ENCODE measurements at regions not wholly inside any gene's neighbourhood (a gene's known extent, or its start where the extent isn't known, plus 50 kb on each side); places are given as distances from the start of the nearest gene placed in this dataset.
"Not testable (repeated sequence)": the region's sequence is repeated elsewhere in the genome, so short reads cannot be mapped to it uniquely, and the experiment has no call there.

- no peak for FAIRE-seq
Measured at GRCh38 chr3:26422415-26422814, 200.2 kb upstream of the LRRC3B start.

GRCh38 chr3:26425076-26425475, 197.5 kb upstream of the LRRC3B start:
- FAIRE-seq, result no peak

GRCh38 chr3:26428992-26429391, 193.6 kb upstream of the LRRC3B start:
- no peak for FAIRE-seq

- FAIRE-seq, result no peak
Measured at GRCh38 chr3:26437678-26438077, 184.9 kb upstream of the LRRC3B start.

- no peak for FAIRE-seq
Measured at GRCh38 chr3:26438325-26438940, 184.1 kb upstream of the LRRC3B start.

- FAIRE-seq, result no peak
Measured at GRCh38 chr3:26438981-26439884, 183.3 kb upstream of the LRRC3B start.

GRCh38 chr3:26449996-26450395, 172.6 kb upstream of the LRRC3B start:
- FAIRE-seq, result no peak

- no peak for FAIRE-seq
Measured at GRCh38 chr3:26452363-26452762, 170.2 kb upstream of the LRRC3B start.

- no peak for FAIRE-seq
Measured at GRCh38 chr3:26460985-26461384, 161.6 kb upstream of the LRRC3B start.

- no peak for FAIRE-seq
Measured at GRCh38 chr3:26472345-26472744, 150.2 kb upstream of the LRRC3B start.

- no peak for FAIRE-seq
Measured at GRCh38 chr3:26474706-26475105, 147.9 kb upstream of the LRRC3B start.

- no peak for FAIRE-seq
Measured at GRCh38 chr3:26480377-26480776, 142.2 kb upstream of the LRRC3B start.

- FAIRE-seq, result no peak
Measured at GRCh38 chr3:26484140-26484539, 138.4 kb upstream of the LRRC3B start.

GRCh38 chr3:26498271-26498670, 124.3 kb upstream of the LRRC3B start:
- FAIRE-seq, result no peak

- FAIRE-seq, result no peak
Measured at GRCh38 chr3:26505399-26505798, 117.2 kb upstream of the LRRC3B start.

GRCh38 chr3:26514445-26515029, 108.0 kb upstream of the LRRC3B start:
- FAIRE-seq, result not testable (repeated sequence)

- no peak for FAIRE-seq
Measured at GRCh38 chr3:26515351-26515750, 107.2 kb upstream of the LRRC3B start.

- FAIRE-seq, result no peak
Measured at GRCh38 chr3:26521261-26521660, 101.3 kb upstream of the LRRC3B start.

- FAIRE-seq, result no peak
Measured at GRCh38 chr3:26522919-26523318, 99.7 kb upstream of the LRRC3B start.

GRCh38 chr3:26525013-26525412, 97.6 kb upstream of the LRRC3B start:
- no peak for FAIRE-seq

- FAIRE-seq, result no peak
Measured at GRCh38 chr3:26535151-26535550, 87.4 kb upstream of the LRRC3B start.

GRCh38 chr3:26536955-26537354, 85.6 kb upstream of the LRRC3B start:
- no peak for FAIRE-seq

- no peak for FAIRE-seq
Measured at GRCh38 chr3:26550413-26550812, 72.2 kb upstream of the LRRC3B start.

GRCh38 chr3:26556637-26557036, 65.9 kb upstream of the LRRC3B start:
- no peak for FAIRE-seq

Measured in A204.1 (cell line).